GM18907 (cell line): ENCODE measurements at regions not wholly inside any gene's neighbourhood (a gene's known extent, or its start where the extent isn't known, plus 50 kb on each side); places are given as distances from the start of the nearest gene placed in this dataset.

Source experiments
- ATAC-seq: cut with Tn5 transposase; IDR thresholded peaks from one replicate; pipeline ENCODE4 v1.9.1; 2021; ENCODE audit warnings: mild to moderate bottlenecking, moderate library complexity; ENCODE audit not compliant: unreplicated experiment

DNA sequence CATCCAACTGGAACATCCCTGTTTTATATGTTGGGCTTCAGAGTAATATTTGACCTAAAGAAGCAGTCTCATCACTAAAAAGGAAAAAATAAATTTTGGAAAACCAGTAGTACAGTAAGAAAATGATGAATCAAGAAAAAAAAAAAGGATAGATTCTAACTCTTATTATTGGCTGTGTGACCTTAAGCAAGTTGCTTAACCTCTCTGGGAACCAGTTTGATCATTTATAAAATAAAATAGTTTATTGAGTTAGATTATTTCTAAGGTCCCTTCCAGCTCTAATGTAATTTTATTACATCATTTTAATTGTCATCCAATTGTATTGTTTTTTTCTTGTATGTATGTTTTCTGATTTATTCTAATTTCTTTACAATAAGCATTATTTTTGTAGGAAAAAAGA, 127.0 kb downstream of the PRELID2 start:
- no peak for ATAC-seq

- no peak for ATAC-seq
Observed at GRCh38 chr5:145704724-145705123, 130.4 kb downstream of the PRELID2 start.

DNA sequence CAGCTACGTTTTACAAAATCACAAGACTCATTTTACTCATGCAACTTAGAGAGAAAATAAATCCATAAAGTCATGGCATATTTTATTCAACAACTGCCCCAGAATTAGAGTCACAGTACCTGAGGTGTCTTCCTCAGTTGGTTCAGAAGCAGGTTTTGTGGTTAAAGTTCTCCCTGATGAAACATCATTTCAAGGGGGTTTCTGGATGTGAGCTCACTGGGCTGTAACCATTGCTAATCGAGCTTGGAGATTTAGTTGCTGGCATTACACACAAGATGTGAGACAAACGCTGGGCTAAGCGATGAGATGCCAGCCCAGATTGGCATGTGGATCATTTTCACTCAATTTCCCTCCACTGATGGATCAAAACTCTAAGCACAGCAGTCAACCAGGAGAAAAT, 131.3 kb downstream of the PRELID2 start:
- ATAC-seq = no peak

- no peak for ATAC-seq
Observed at GRCh38 chr5:145701404-145701803, 133.7 kb downstream of the PRELID2 start.

- no peak for ATAC-seq
Observed at GRCh38 chr5:145699846-145700245, 135.3 kb downstream of the PRELID2 start.

GRCh38 chr5:145697251-145697990, 137.7 kb downstream of the PRELID2 start:
- peak; percentile 73 for ATAC-seq

- ATAC-seq = peak; percentile 83
Observed at GRCh38 chr5:145689235-145689634, 145.9 kb downstream of the PRELID2 start.

DNA sequence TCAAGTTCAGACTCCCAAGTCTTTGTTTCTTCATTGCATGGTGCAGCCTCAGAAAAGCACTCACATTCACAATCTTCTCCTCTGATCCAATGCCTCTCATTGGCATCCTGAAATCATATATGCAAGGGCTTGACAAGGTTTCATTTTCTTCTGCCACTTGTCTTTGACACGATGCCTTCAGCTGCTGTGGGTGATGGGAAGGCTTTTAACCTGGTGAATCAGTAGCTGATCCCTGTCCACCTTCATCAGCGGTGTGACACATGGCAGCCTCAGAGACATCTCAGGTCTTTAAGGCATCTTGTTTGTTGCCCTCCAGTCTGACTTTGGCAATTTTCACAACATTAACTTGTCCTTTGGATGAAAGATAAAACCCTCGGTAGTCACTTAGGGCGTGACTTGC, 147.2 kb downstream of the PRELID2 start:
- no peak for ATAC-seq

DNA sequence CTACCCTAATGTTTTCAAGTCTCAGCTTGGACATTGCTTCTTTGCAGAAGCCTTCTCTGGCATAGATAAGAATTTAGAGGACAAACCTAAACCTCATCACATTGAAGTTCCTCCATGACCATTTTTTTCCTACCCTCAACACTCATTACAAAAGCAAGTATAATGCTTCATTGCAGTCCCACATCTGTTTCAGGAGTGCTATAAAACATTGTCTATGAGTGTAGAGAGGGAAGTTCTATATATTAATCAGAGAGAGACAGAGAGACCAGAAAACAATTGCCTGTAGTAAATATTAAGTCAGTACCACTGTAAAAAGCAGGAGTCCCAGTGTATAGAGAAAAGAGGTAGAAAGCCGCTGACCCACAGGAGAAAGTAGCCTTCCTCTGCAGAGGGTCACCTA, 149.7 kb downstream of the PRELID2 start:
- ATAC-seq = no peak

- ATAC-seq = no peak
Observed at GRCh38 chr5:145683431-145683830, 151.7 kb downstream of the PRELID2 start.

- ATAC-seq = no peak
Observed at GRCh38 chr5:145682197-145682899, 152.8 kb downstream of the PRELID2 start.

DNA sequence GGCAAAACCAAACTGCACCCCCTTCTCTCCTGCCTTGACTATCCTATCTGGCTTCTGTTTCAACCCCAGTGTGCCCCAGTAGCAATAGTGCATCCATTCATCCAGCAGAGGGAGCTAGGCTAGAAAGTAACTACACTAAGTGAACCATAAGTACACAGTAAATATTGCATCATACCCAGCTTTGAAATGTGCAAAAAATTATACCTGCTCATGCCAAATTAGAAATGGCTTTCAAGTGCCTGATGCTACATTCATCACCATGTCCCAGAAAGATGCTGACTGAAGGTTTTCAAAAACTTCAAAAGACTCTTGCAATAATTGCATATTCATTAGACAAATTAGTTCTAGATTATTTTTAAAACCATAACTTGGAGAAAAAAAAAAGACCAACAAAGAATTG, 153.5 kb downstream of the PRELID2 start:
- peak; percentile 98 for ATAC-seq

GRCh38 chr5:145681216-145681615, 153.9 kb downstream of the PRELID2 start:
- ATAC-seq = no peak

GRCh38 chr5:145680767-145681166, 154.4 kb downstream of the PRELID2 start:
- no peak for ATAC-seq

- ATAC-seq = no peak
Observed at GRCh38 chr5:145680169-145680568, 155.0 kb downstream of the PRELID2 start.

DNA sequence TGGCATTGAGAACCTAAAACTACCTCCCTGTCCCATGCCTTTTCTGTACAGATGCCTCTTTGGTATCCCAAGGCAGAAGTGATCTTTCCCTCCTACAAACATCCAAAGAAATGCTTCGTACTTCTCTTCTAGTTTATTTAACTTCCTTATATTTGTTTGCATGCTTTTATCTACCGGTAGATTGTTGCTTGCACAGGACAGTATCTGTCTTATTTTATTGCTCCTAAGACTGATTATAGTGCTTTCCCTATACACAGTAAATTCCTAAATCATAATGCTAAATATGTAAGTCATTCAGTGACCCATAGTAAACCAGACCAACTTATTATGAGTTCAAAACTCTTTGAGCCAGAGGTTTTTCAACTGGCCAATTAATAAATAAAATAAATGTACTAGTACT, 156.9 kb downstream of the PRELID2 start:
- no peak for ATAC-seq

- no peak for ATAC-seq
Observed at GRCh38 chr5:145673786-145674185, 161.4 kb downstream of the PRELID2 start.

DNA sequence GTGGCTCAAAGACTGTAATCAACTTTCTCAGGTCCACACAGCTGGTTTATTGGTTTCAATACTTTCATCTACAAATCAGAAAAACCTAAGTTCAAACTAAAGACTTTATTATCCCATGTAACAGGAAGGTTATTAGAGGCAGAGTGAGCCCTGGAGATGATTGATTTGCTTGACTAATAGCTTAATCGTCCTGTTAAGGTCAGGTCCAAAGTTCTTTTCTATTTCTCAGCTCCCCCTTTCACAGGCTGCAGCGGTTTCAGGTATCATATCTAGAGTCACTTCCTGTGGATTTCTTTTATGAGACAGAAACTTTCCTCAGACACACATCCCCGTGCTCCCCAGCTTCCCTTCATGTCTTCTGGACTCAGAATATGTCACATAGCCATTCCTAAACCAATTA, 166.4 kb downstream of the PRELID2 start:
- no peak for ATAC-seq

DNA sequence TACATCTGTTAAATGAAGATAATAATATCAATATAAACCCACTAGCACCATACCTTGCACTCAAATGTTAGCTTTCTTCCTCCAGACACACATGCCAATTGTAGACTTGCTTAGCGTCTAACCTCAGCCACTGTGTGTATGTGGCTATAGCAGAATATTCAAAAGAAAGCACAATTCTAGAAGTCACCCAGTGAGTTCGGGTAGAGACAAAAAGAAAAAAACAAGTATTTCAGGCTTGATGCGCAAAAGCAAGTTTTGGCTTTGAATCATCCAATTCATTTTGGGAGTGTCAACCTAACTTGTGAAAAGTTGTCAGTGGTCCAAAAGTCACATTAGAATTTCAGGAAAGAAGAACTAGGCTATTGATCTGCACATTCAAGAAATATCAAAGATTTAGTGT, 167.4 kb downstream of the PRELID2 start:
- ATAC-seq = no peak

DNA sequence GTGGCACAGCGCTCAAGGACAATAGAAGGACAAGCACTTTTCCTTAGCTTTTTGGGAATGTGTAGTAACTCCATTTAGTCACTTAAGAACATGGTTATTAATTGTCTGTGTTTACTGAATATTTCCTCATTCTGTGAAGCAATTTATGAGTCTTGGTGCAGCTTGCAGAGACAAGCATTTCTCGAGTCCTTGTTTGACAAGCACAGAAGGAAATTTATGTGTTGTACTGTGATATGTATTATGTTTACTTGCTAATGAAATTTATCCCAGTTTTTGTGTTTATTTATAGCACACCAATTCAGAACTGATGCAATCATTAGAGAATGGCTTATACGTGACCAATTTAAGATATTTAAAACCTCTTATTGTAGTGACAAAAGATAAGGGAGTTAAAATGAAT, 168.6 kb downstream of the PRELID2 start:
- ATAC-seq = no peak

GRCh38 chr5:145661737-145662485, 173.2 kb downstream of the PRELID2 start:
- ATAC-seq = no peak
